Smooth muscle cell of the brain vasculature (primary cell): ENCODE measurements at regions not wholly inside any gene's neighbourhood (a gene's known extent, or its start where the extent isn't known, plus 50 kb on each side); places are given as distances from the start of the nearest gene placed in this dataset.
"Not testable (repeated sequence)": the region's sequence is repeated elsewhere in the genome, so short reads cannot be mapped to it uniquely, and the experiment has no call there.

ENCODE experiments used
- DNase-seq: peaks from one replicate; pipeline ENCODE4 v3.0.0-alpha.2; 2012; ENCODE audit warnings: low read depth, low spot score

- no peak for DNase-seq
Observed at GRCh38 chr15:93826293-93826692, 405.1 kb upstream of the MCTP2 start.

GRCh38 chr15:93825682-93826081, 405.7 kb upstream of the MCTP2 start:
- no peak for DNase-seq

- no peak for DNase-seq
Observed at GRCh38 chr15:93823971-93824913, 407.1 kb upstream of the MCTP2 start.

GRCh38 chr15:93820566-93820965, 410.8 kb upstream of the MCTP2 start:
- DNase-seq = no peak

GRCh38 chr15:93819826-93820225, 411.5 kb upstream of the MCTP2 start:
- no peak for DNase-seq

GRCh38 chr15:93816815-93817214, 414.5 kb upstream of the MCTP2 start:
- DNase-seq = no peak

GRCh38 chr15:93811305-93811704, 420.1 kb upstream of the MCTP2 start:
- no peak for DNase-seq

GRCh38 chr15:93809516-93809915, 421.8 kb upstream of the MCTP2 start:
- DNase-seq = no peak

- no peak for DNase-seq
Observed at GRCh38 chr15:93803421-93804152, 427.8 kb upstream of the MCTP2 start.

- DNase-seq = no peak
Observed at GRCh38 chr15:93801206-93801605, 430.2 kb upstream of the MCTP2 start.

GRCh38 chr15:93800805-93801204, 430.6 kb upstream of the MCTP2 start:
- DNase-seq = no peak

- no peak for DNase-seq
Observed at GRCh38 chr15:93789441-93789840, 441.9 kb upstream of the MCTP2 start.

GRCh38 chr15:93780073-93780472, 451.3 kb upstream of the MCTP2 start:
- no peak for DNase-seq

- no peak for DNase-seq
Observed at GRCh38 chr15:93779341-93779740, 452.0 kb upstream of the MCTP2 start.

- no peak for DNase-seq
Observed at GRCh38 chr15:93771196-93772030, 459.9 kb upstream of the MCTP2 start.

GRCh38 chr15:93770788-93771187, 460.6 kb upstream of the MCTP2 start:
- DNase-seq = no peak

GRCh38 chr15:93762036-93762435, 469.3 kb upstream of the MCTP2 start:
- no peak for DNase-seq

- DNase-seq = no peak
Observed at GRCh38 chr15:93759629-93760028, 471.7 kb upstream of the MCTP2 start.

- no peak for DNase-seq
Observed at GRCh38 chr15:93758824-93759223, 472.5 kb upstream of the MCTP2 start.

GRCh38 chr15:93748710-93749109, 482.7 kb upstream of the MCTP2 start:
- no peak for DNase-seq

GRCh38 chr15:93734976-93735375, 496.4 kb upstream of the MCTP2 start:
- DNase-seq = not testable (repeated sequence)

- no peak for DNase-seq
Observed at GRCh38 chr15:93730724-93731123, 500.6 kb upstream of the MCTP2 start.
